ENCODE measurements at regions not wholly inside any gene's neighbourhood (a gene's known extent, or its start where the extent isn't known, plus 50 kb on each side); places are given as distances from the start of the nearest gene placed in this dataset.

- Histone ChIP-seq H3K27me3 (replicated peaks) (no peaks in the 10 kb centered on the region), H3K9me3 (replicated peaks) (no peaks in the 10 kb centered on the region), H3K36me3 (no peaks in the 10 kb centered on the region), H3K4me1 (replicated peaks) (no peaks in the 10 kb centered on the region), H3K4me3 (no peak overlapping the region), H3K27ac (no peak overlapping the region)
- DNase-seq (ENCODE audit: low read depth in 1 of 2, low spot score in 2 of 2) = no peak
These were observed 575.5 kb downstream of the MRPL39 start for GRCh38 chr21:25031750-25032149.

- no peak overlapping the region for H3K4me3 ChIP-seq
- H3K36me3 ChIP-seq = no peaks in the 10 kb centered on the region
- no peaks in the 10 kb centered on the region for H3K27me3 ChIP-seq (replicated peaks)
- H3K4me1 ChIP-seq (replicated peaks) = no peaks in the 10 kb centered on the region
- no peak for DNase-seq (ENCODE audit: low read depth in 1 of 2, low spot score in 2 of 2)
- H3K9me3 ChIP-seq (replicated peaks) = no peaks in the 10 kb centered on the region
- H3K27ac ChIP-seq = no peak overlapping the region
These were observed 577.7 kb downstream of the MRPL39 start for GRCh38 chr21:25029580-25029979.

DNA sequence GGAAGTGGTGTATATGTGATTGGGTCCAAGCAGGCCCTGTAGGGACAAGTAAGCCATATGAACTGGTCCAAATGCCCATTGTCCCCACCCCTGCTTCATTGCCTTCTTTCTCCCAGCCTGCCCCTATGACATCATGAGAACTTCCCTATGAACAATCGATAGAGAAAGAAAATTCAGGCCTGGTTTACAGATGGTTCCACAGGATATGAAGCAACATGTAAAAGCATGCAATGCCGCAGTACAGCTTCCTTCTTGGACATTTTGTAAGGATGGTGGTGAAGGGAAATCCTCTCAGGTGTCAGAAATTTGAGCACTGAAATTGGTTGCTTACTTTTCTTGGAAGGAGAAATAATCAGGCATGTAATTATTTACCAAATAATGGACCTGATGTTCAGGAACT is 581.7 kb downstream of the MRPL39 start:
- no peaks in the 10 kb centered on the region for H3K27me3 ChIP-seq (replicated peaks)
- H3K27ac ChIP-seq = no peak overlapping the region
- no peak for DNase-seq (ENCODE audit: low read depth in 1 of 2, low spot score in 2 of 2)
- H3K36me3 ChIP-seq = no peaks in the 10 kb centered on the region
- H3K4me1 ChIP-seq (replicated peaks) = no peaks in the 10 kb centered on the region
- H3K9me3 ChIP-seq (replicated peaks) = no peaks in the 10 kb centered on the region
- H3K4me3 ChIP-seq = no peak overlapping the region

GRCh38 chr21:25024639-25025038 is 582.6 kb downstream of the MRPL39 start:
- no peak overlapping the region for H3K27ac ChIP-seq
- no peak overlapping the region for H3K4me3 ChIP-seq
- no peaks in the 10 kb centered on the region for H3K36me3 ChIP-seq
- no peaks in the 10 kb centered on the region for H3K9me3 ChIP-seq (replicated peaks)
- H3K27me3 ChIP-seq (replicated peaks) = no peaks in the 10 kb centered on the region
- no peak for DNase-seq (ENCODE audit: low read depth in 1 of 2, low spot score in 2 of 2)
- H3K4me1 ChIP-seq (replicated peaks) = no peaks in the 10 kb centered on the region

DNA sequence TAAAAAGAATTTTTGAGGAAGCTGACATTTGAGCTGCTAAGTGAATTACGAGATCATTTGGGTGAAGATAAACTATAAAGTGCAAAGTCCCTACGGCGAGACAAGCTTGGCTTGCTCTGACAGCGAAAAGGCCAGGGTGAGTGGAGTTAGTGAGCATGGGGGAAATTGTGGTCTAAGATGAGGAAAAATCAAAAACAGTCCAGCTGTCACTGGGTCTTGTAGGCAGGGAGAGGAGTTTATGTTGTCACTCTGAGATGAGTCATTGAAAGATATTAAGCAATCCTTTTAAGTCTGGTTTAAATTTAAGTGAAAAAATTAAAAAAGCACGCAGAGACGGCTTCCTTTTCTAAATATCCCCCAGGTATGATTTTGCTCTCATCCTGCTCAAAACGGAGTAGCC is 601.9 kb downstream of the MRPL39 start:
- no peaks in the 10 kb centered on the region for H3K27me3 ChIP-seq (replicated peaks)
- DNase-seq (ENCODE audit: low read depth in 1 of 2, low spot score in 2 of 2) = no peak

GRCh38 chr21:25002676-25003075 is 604.6 kb downstream of the MRPL39 start:
- Histone ChIP-seq H3K4me1 (replicated peaks) (no peaks in the 10 kb centered on the region), H3K27me3 (replicated peaks) (no peaks in the 10 kb centered on the region), H3K36me3 (no peaks in the 10 kb centered on the region), H3K9me3 (replicated peaks) (no peaks in the 10 kb centered on the region), H3K27ac (no peak overlapping the region), H3K4me3 (no peak overlapping the region)
- DNase-seq (ENCODE audit: low read depth in 1 of 2, low spot score in 2 of 2) = no peak

More for the DNA sequence above, 601.9 kb downstream of the MRPL39 start:
- H3K36me3 ChIP-seq = no peaks in the 10 kb centered on the region
- no peak overlapping the region for H3K27ac ChIP-seq
- H3K4me1 ChIP-seq (replicated peaks) = no peaks in the 10 kb centered on the region
- H3K9me3 ChIP-seq (replicated peaks) = no peaks in the 10 kb centered on the region
- no peak overlapping the region for H3K4me3 ChIP-seq

DNA sequence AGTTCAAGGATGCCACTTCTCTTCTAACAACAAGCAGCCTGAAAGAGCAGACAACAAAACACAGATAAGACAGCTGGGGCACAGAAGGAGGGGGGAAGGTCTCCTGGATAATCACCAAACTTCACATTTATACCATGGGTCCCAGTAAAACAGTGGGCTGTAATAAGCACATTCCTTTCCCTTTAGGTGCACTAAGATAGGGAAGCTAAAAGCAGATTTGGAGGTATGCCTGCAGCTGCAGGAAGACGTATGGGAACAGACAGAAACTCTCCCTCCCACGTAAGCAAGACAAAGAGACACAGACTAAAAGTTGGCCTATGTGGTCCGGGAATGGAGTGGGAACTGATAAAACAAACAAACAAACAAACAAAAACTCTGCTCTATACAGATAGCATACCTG is 612.1 kb downstream of the MRPL39 start:
- H3K27me3 ChIP-seq (replicated peaks) = no peaks in the 10 kb centered on the region
- no peaks in the 10 kb centered on the region for H3K9me3 ChIP-seq (replicated peaks)
- no peak overlapping the region for H3K4me3 ChIP-seq
- H3K4me1 ChIP-seq (replicated peaks) = no peaks in the 10 kb centered on the region
- no peaks in the 10 kb centered on the region for H3K36me3 ChIP-seq
- no peak overlapping the region for H3K27ac ChIP-seq
- no peak for DNase-seq (ENCODE audit: low read depth in 1 of 2, low spot score in 2 of 2)

- H3K4me3 ChIP-seq = no peak overlapping the region
- no peaks in the 10 kb centered on the region for H3K4me1 ChIP-seq (replicated peaks)
- H3K27ac ChIP-seq = no peak overlapping the region
- no peaks in the 10 kb centered on the region for H3K27me3 ChIP-seq (replicated peaks)
- no peaks in the 10 kb centered on the region for H3K36me3 ChIP-seq
- DNase-seq (ENCODE audit: low read depth in 1 of 2, low spot score in 2 of 2) = no peak
- H3K9me3 ChIP-seq (replicated peaks) = no peaks in the 10 kb centered on the region
These were observed 612.6 kb downstream of the MRPL39 start for GRCh38 chr21:24994717-24995116.

DNA sequence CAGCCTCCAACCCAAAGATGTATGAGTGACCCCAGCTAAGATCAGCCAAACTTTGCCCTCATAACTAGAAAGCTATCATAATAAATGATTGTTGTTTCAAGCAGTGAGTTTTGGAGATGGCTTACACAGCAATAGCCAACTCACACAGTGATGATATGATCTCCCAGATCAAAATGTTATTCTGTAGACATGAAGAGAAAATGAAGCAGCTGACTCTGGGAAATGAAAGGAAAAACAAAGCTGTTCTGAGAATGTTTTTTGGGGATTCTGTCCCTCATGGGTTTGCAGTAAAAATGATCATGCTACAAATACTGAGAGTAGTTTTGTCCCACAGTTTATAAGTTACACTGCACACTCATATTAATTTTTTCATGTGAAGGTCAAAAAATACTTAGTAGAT is 617.8 kb downstream of the MRPL39 start:
- H3K4me1 ChIP-seq (replicated peaks) = no peaks in the 10 kb centered on the region
- H3K27ac ChIP-seq = no peak overlapping the region
- no peaks in the 10 kb centered on the region for H3K36me3 ChIP-seq
- no peaks in the 10 kb centered on the region for H3K9me3 ChIP-seq (replicated peaks)
- H3K4me3 ChIP-seq = no peak overlapping the region
- DNase-seq (ENCODE audit: low read depth in 1 of 2, low spot score in 2 of 2) = no peak
- H3K27me3 ChIP-seq (replicated peaks) = no peaks in the 10 kb centered on the region

- Histone ChIP-seq H3K4me3 (no peak overlapping the region), H3K4me1 (replicated peaks) (no peaks in the 10 kb centered on the region), H3K36me3 (no peaks in the 10 kb centered on the region), H3K27me3 (replicated peaks) (no peaks in the 10 kb centered on the region), H3K9me3 (replicated peaks) (no peaks in the 10 kb centered on the region), H3K27ac (no peak overlapping the region)
- DNase-seq (ENCODE audit: low read depth in 1 of 2, low spot score in 2 of 2) = no peak
These were observed 618.3 kb downstream of the MRPL39 start for GRCh38 chr21:24988941-24989340.

- H3K9me3 ChIP-seq (replicated peaks) = no peaks in the 10 kb centered on the region
- no peaks in the 10 kb centered on the region for H3K36me3 ChIP-seq
- no peak for DNase-seq (ENCODE audit: low read depth in 1 of 2, low spot score in 2 of 2)
- H3K4me3 ChIP-seq = no peak overlapping the region
- H3K27ac ChIP-seq = no peak overlapping the region
- H3K27me3 ChIP-seq (replicated peaks) = no peaks in the 10 kb centered on the region
- no peaks in the 10 kb centered on the region for H3K4me1 ChIP-seq (replicated peaks)
These were observed 631.0 kb downstream of the MRPL39 start for GRCh38 chr21:24976238-24976637.

- H3K27me3 ChIP-seq (replicated peaks) = no peaks in the 10 kb centered on the region
These were observed 638.2 kb downstream of the MRPL39 start for GRCh38 chr21:24969068-24969467.

GRCh38 chr21:24955275-24955961 is 651.9 kb downstream of the MRPL39 start:
- Histone ChIP-seq H3K36me3 (no peaks in the 10 kb centered on the region), H3K4me1 (replicated peaks) (no peaks in the 10 kb centered on the region), H3K9me3 (replicated peaks) (no peaks in the 10 kb centered on the region), H3K4me3 (no peak overlapping the region), H3K27me3 (replicated peaks) (0 out of 2 replicates have a peak, but pooled peaks cover 2% of the 10 kb centered on the region), H3K27ac (no peak overlapping the region)
- DNase-seq (ENCODE audit: low read depth in 1 of 2, low spot score in 2 of 2) = no peak

More at GRCh38 chr21:24969068-24969467, 638.2 kb downstream of the MRPL39 start:
- no peak for DNase-seq (ENCODE audit: low read depth in 1 of 2, low spot score in 2 of 2)
- no peaks in the 10 kb centered on the region; the same call in 1 of the 2 replicates for H3K9me3 ChIP-seq (replicated peaks)
- no peak overlapping the region for H3K27ac ChIP-seq
- H3K36me3 ChIP-seq = no peaks in the 10 kb centered on the region
- H3K4me1 ChIP-seq (replicated peaks) = no peaks in the 10 kb centered on the region
- H3K4me3 ChIP-seq = no peak overlapping the region

GRCh38 chr21:24948186-24948585 is 659.1 kb downstream of the MRPL39 start:
- no peaks in the 10 kb centered on the region for H3K36me3 ChIP-seq
- H3K4me3 ChIP-seq = no peak overlapping the region
- H3K9me3 ChIP-seq (replicated peaks) = no peaks in the 10 kb centered on the region
- DNase-seq (ENCODE audit: low read depth in 1 of 2, low spot score in 2 of 2) = no peak
- H3K27me3 ChIP-seq (replicated peaks) = no peaks in the 10 kb centered on the region
- no peaks in the 10 kb centered on the region for H3K4me1 ChIP-seq (replicated peaks)
- no peak overlapping the region for H3K27ac ChIP-seq

- Histone ChIP-seq H3K27me3 (replicated peaks) (no peaks in the 10 kb centered on the region), H3K9me3 (replicated peaks) (no peaks in the 10 kb centered on the region), H3K4me3 (no peak overlapping the region), H3K27ac (no peak overlapping the region), H3K4me1 (replicated peaks) (no peaks in the 10 kb centered on the region), H3K36me3 (no peaks in the 10 kb centered on the region)
- DNase-seq (ENCODE audit: low read depth in 1 of 2, low spot score in 2 of 2) = no peak
These were observed 661.4 kb downstream of the MRPL39 start for GRCh38 chr21:24945910-24946309.

Measured in SJSA1 (cell line).